ENCODE measurements at regions not wholly inside any gene's neighbourhood (a gene's known extent, or its start where the extent isn't known, plus 50 kb on each side); places are given as distances from the start of the nearest gene placed in this dataset.

DNA sequence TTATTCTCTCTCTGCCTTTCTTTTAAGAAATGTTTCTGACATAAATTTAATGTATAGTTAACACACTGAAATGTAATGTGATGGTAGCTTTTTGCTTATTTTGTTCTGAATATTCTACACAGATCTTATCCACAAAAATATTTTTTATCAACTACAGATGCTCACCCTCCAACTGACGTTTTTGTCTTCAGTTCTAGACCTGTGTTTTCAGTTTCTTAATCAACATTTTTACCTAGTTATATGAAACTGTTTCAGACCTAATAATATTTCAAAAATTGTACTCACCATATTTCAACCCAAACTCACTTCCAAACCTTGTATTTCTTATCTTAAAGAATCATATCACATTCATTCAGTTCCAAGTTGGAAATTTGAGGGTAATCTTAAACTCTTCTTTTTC, 452.8 kb downstream of the RFPL4B start:
- TF ChIP-seq POLR2AphosphoS5 (IDR thresholded peaks at IDR 0.05): no peak
- TF ChIP-seq, protein P1, sequence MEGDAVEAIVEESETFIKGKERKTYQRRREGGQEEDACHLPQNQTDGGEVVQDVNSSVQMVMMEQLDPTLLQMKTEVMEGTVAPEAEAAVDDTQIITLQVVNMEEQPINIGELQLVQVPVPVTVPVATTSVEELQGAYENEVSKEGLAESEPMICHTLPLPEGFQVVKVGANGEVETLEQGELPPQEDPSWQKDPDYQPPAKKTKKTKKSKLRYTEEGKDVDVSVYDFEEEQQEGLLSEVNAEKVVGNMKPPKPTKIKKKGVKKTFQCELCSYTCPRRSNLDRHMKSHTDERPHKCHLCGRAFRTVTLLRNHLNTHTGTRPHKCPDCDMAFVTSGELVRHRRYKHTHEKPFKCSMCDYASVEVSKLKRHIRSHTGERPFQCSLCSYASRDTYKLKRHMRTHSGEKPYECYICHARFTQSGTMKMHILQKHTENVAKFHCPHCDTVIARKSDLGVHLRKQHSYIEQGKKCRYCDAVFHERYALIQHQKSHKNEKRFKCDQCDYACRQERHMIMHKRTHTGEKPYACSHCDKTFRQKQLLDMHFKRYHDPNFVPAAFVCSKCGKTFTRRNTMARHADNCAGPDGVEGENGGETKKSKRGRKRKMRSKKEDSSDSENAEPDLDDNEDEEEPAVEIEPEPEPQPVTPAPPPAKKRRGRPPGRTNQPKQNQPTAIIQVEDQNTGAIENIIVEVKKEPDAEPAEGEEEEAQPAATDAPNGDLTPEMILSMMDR (IDR thresholded peaks at IDR 0.05): no peak
